ENCODE measurements at regions not wholly inside any gene's neighbourhood (a gene's known extent, or its start where the extent isn't known, plus 50 kb on each side); places are given as distances from the start of the nearest gene placed in this dataset.

GRCh38 chr2:34096562-34097171 is 497.6 kb upstream of the FAM98A start:
- intact Hi-C loops (cut with micrococcal nuclease; ENCODE audit: unreplicated experiment) (loop anchor here (1.0 to 10.0 kb wide), 6 partner anchors 422 to 1314 kb away; no protein-coding TSS in a partner anchor), in situ Hi-C loops (cut with MboI) (no loop called here)
- no peaks in the 10 kb centered on the region for H3K4me1 ChIP-seq (ENCODE audit: control insufficient read depth, insufficient read depth, low read length)
- H3K79me2 ChIP-seq (ENCODE audit: control insufficient read depth, insufficient read depth, low read length): no peaks in the 10 kb centered on the region
- ATAC-seq (peak; percentile 88), FAIRE-seq (peak; percentile 89), DNase-seq (ENCODE audit: low read depth, low spot score) (peak; percentile 24)
- TF ChIP-seq PBX3 (IDR thresholded peaks at IDR 0.05; ENCODE audit: insufficient replicate concordance, low read depth, low read length) (no peak), SMC3 (IDR thresholded peaks at IDR 0.05; ENCODE audit: borderline replicate concordance, low read length) (peak; percentile 65), FOXK2 (IDR thresholded peaks at IDR 0.05) (no peak), ZBED1 (IDR thresholded peaks at IDR 0.05; ENCODE audit: borderline replicate concordance) (no peak), RAD21 (IDR thresholded peaks at IDR 0.05; ENCODE audit: insufficient read depth, low read depth, low read length) (peak; percentile 76), YBX1 (IDR thresholded peaks at IDR 0.05) (no peak), USF2 (IDR thresholded peaks at IDR 0.05; ENCODE audit: borderline replicate concordance, low read depth, low read length) (no peak)
- TF ChIP-seq, protein P1, sequence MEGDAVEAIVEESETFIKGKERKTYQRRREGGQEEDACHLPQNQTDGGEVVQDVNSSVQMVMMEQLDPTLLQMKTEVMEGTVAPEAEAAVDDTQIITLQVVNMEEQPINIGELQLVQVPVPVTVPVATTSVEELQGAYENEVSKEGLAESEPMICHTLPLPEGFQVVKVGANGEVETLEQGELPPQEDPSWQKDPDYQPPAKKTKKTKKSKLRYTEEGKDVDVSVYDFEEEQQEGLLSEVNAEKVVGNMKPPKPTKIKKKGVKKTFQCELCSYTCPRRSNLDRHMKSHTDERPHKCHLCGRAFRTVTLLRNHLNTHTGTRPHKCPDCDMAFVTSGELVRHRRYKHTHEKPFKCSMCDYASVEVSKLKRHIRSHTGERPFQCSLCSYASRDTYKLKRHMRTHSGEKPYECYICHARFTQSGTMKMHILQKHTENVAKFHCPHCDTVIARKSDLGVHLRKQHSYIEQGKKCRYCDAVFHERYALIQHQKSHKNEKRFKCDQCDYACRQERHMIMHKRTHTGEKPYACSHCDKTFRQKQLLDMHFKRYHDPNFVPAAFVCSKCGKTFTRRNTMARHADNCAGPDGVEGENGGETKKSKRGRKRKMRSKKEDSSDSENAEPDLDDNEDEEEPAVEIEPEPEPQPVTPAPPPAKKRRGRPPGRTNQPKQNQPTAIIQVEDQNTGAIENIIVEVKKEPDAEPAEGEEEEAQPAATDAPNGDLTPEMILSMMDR (IDR thresholded peaks at IDR 0.05 in 2 of 3, conservative IDR thresholded peaks at IDR 0.05 in 1 of 3; ENCODE audit: control insufficient read depth in 2 of 3, extremely low read depth in 1 of 3, insufficient read depth in 1 of 3, low read depth in 3 of 3, low read length in 3 of 3): peak; percentile 55 to 78 (median 76); a peak in 5 of 6 replicates
- TF ChIP-seq, protein P2, sequence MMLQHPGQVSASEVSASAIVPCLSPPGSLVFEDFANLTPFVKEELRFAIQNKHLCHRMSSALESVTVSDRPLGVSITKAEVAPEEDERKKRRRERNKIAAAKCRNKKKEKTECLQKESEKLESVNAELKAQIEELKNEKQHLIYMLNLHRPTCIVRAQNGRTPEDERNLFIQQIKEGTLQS (IDR thresholded peaks at IDR 0.05; ENCODE audit: borderline replicate concordance, extremely low read depth, low read depth, low read length): no peak
- no peaks in the 10 kb centered on the region for H3K36me3 ChIP-seq (ENCODE audit: control insufficient read depth in 2 of 2, insufficient read depth in 2 of 2, low read length in 1 of 2)
- no peak overlapping the region for H3K4me3 ChIP-seq
- 42% methylated on average over 3 of the region's 3 CpGs for WGBS (ENCODE audit: insufficient coverage, insufficient replicate concordance, low lambda C conversion rate, missing lambda C conversion rate)
- POLR2A ChIA-PET: no interaction called here
- H2AFZ ChIP-seq (ENCODE audit: control insufficient read depth, low read depth, low read length): no peak overlapping the region
- BruUV-seq (replicated peaks): no TSS peak
- H3K9ac ChIP-seq (ENCODE audit: control insufficient read depth, insufficient read depth, low read length): no peak overlapping the region
- H3K4me2 ChIP-seq (ENCODE audit: control insufficient read depth, insufficient read depth): no peak overlapping the region
- RAD21 ChIA-PET (ENCODE audit: unreplicated experiment): interaction anchor here (0.9 to 1.7 kb wide), 8 partner anchors 472 to 1315 kb away, joined by 3 to 14 read pairs (median 4); no protein-coding TSS in a partner anchor
- SMC1A ChIA-PET (ENCODE audit: uncharacterized antibody, unreplicated experiment): interaction anchor here (1.0 to 3.1 kb wide), 6 partner anchors 8 to 1019 kb away, joined by 3 to 28 read pairs (median 6); no protein-coding TSS in a partner anchor
- no peak overlapping the region for H3K27ac ChIP-seq (ENCODE audit: control insufficient read depth, insufficient read depth)
- CTCF ChIA-PET: interaction anchor here (0.6 to 3.1 kb wide), 21 partner anchors 10 to 1315 kb away, joined by 3 to 29 read pairs (median 5); no protein-coding TSS in a partner anchor
- no peaks in the 10 kb centered on the region for H4K20me1 ChIP-seq (ENCODE audit: control insufficient read depth, insufficient read depth)
- H3K27me3 ChIP-seq (replicated peaks in 1 of 2; ENCODE audit: control insufficient read depth in 2 of 2, insufficient read depth in 2 of 2, low read length in 1 of 2): no peaks in the 10 kb centered on the region
- no peaks in the 10 kb centered on the region for H3K9me3 ChIP-seq (replicated peaks; ENCODE audit: control insufficient read depth, insufficient read depth, low read length)

Measured in GM12878 (cell line).